Endodermal cell (in vitro differentiated cells): ENCODE measurements at regions not wholly inside any gene's neighbourhood (a gene's known extent, or its start where the extent isn't known, plus 50 kb on each side); places are given as distances from the start of the nearest gene placed in this dataset.

Experiments
- DNase-seq: peaks from one replicate; pipeline ENCODE4 v3.0.0-alpha.2; 2017
- H3K27ac ChIP-seq: 2 replicates; pipeline ENCODE4 v1.5.1; 2013; ENCODE audit warnings: mild to moderate bottlenecking, low read depth, low read length, moderate library complexity
- H3K27me3 ChIP-seq: 2 replicates; pipeline ENCODE4 v1.6.1; 2013; ENCODE audit warnings: mild to moderate bottlenecking, low read length, moderate library complexity; ENCODE audit not compliant: insufficient read depth, control insufficient read depth, poor library complexity, severe bottlenecking
- H3K36me3 ChIP-seq: 2 replicates; pipeline ENCODE4 v1.7.0; 2013; ENCODE audit warnings: mild to moderate bottlenecking, low read length, moderate library complexity; ENCODE audit not compliant: control insufficient read depth, insufficient read depth
- H3K4me1 ChIP-seq: one replicate; pipeline ENCODE4 v1.7.0; 2013; ENCODE audit warnings: low read length; ENCODE audit not compliant: control insufficient read depth, insufficient read depth
- H3K4me3 ChIP-seq: 2 replicates; pipeline ENCODE4 v1.5.1; 2013; ENCODE audit warnings: mild to moderate bottlenecking, low read length, moderate library complexity
- H3K9ac ChIP-seq: 2 replicates; pipeline ENCODE4 v1.6.1; 2013; ENCODE audit warnings: mild to moderate bottlenecking, low read length, moderate library complexity; ENCODE audit not compliant: poor library complexity, severe bottlenecking; ENCODE audit errors: extremely low read depth
- H3K9me3 ChIP-seq: 2 replicates; pipeline ENCODE4 v1.6.1; 2013; ENCODE audit warnings: mild to moderate bottlenecking, low read length, moderate library complexity; ENCODE audit not compliant: control insufficient read depth
- H3K27ac Mint-ChIP-seq: 2 replicates; pipeline ENCODE4 v1.8.0; 2020; ENCODE audit warnings: mixed read lengths
- H3K27me3 Mint-ChIP-seq: 2 replicates; pipeline ENCODE4 v1.8.0; 2021; ENCODE audit warnings: mild to moderate bottlenecking, mixed read lengths; ENCODE audit not compliant: insufficient read depth
- H3K36me3 Mint-ChIP-seq: 2 replicates; pipeline ENCODE4 v1.8.0; 2020; ENCODE audit warnings: low read depth, mixed read lengths
- H3K4me1 Mint-ChIP-seq: 2 replicates; pipeline ENCODE4 v1.8.0; 2020; ENCODE audit warnings: mixed read lengths
- H3K4me3 Mint-ChIP-seq: 2 replicates; pipeline ENCODE4 v1.8.0; 2020; ENCODE audit warnings: mild to moderate bottlenecking, moderate library complexity, mixed read lengths
- H3K9me3 Mint-ChIP-seq: 2 replicates; pipeline ENCODE4 v1.8.0; 2020; ENCODE audit warnings: mild to moderate bottlenecking, mixed read lengths
- WGBS, 2 experiments: methylation state at CpG; one replicate each; pipeline versions ENCODE4 v1.1.5 to v1.1.7; 2013; ENCODE audit warnings: missing lambda C conversion rate in 2 of 2, mixed read lengths in 1 of 2; ENCODE audit not compliant: insufficient coverage in 1 of 2, insufficient read length in 1 of 2; 5-methylcytosine and 5-hydroxymethylcytosine counted together
- TF ChIP-seq, protein P1 (sequence below): fragments of 200-600 bp; sonication (generic); conservative IDR thresholded peaks from 2 replicates; pipeline ENCODE4 v1.5.0; 2021; ENCODE audit warnings: antibody characterized with exemption, mild to moderate bottlenecking

DNA sequence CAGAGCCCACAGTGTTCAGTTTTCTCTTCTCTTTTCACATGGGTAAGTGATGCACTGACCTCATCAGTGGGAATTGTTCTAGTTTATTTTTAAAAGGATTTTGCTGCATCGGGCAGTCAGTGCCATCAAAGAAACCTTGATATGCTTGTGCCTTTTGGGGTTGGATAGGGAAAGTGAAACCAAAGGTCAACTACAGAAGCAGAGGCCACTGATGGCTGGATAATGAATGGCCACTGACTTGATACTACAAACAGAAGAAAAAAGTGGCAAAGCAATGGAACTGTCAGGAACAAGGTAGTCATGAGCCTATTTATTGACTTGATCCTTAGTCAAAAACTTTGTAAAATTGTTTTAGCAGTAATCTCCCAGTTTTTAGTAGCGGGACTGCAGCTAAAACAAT is 636.3 kb upstream of the ZEB2 start:
- H3K4me3 Mint-ChIP-seq, result no peak overlapping the region
- H3K4me1 Mint-ChIP-seq, result peaks cover 5% of the 10 kb centered on the region
- H3K4me3 ChIP-seq, result no peak overlapping the region
- H3K9me3 ChIP-seq, result peaks cover 4% of the 10 kb centered on the region
- no peaks in the 10 kb centered on the region for H3K9me3 Mint-ChIP-seq
- no peaks in the 10 kb centered on the region for H3K36me3 ChIP-seq
- TF ChIP-seq, protein P1, sequence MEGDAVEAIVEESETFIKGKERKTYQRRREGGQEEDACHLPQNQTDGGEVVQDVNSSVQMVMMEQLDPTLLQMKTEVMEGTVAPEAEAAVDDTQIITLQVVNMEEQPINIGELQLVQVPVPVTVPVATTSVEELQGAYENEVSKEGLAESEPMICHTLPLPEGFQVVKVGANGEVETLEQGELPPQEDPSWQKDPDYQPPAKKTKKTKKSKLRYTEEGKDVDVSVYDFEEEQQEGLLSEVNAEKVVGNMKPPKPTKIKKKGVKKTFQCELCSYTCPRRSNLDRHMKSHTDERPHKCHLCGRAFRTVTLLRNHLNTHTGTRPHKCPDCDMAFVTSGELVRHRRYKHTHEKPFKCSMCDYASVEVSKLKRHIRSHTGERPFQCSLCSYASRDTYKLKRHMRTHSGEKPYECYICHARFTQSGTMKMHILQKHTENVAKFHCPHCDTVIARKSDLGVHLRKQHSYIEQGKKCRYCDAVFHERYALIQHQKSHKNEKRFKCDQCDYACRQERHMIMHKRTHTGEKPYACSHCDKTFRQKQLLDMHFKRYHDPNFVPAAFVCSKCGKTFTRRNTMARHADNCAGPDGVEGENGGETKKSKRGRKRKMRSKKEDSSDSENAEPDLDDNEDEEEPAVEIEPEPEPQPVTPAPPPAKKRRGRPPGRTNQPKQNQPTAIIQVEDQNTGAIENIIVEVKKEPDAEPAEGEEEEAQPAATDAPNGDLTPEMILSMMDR, result no peak
- H3K27ac ChIP-seq, result no peak overlapping the region
- no peaks in the 10 kb centered on the region for H3K27me3 ChIP-seq
- H3K36me3 Mint-ChIP-seq, result no peaks in the 10 kb centered on the region
- H3K4me1 ChIP-seq, result no peaks in the 10 kb centered on the region
- DNase-seq, result no peak
- no peak overlapping the region for H3K9ac ChIP-seq
- WGBS, 2 experiments, result 94 to 100% methylated on average over 2 of the region's 2 CpGs
- no peak overlapping the region for H3K27ac Mint-ChIP-seq
- H3K27me3 Mint-ChIP-seq, result no peaks in the 10 kb centered on the region

DNA sequence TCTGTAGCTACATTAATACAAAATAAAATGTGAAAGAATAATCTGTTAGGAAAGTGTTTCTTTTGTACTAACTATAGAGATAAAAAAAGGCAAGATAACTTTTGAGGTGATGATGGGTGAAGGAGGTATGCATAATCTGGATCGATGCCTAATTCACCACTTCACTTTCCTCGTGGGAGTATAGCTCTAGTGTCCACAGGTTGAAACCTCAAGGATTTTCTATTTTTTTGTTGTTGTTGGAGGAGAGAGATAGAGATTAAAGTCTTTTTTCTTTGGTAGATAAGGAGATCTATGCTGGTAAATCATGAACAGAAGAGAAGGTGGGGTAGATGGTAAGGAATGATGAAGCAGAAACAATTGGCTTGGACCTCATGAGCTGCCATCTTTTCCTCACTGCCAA is 635.3 kb upstream of the ZEB2 start:
- no peaks in the 10 kb centered on the region for H3K27me3 Mint-ChIP-seq
- peaks cover 5% of the 10 kb centered on the region for H3K4me1 Mint-ChIP-seq
- H3K36me3 Mint-ChIP-seq, result no peaks in the 10 kb centered on the region
- Histone ChIP-seq H3K4me1 (no peaks in the 10 kb centered on the region), H3K27me3 (no peaks in the 10 kb centered on the region), H3K9me3 (peaks cover 4% of the 10 kb centered on the region), H3K9ac (no peak overlapping the region), H3K4me3 (no peak overlapping the region), H3K27ac (no peak overlapping the region), H3K36me3 (no peaks in the 10 kb centered on the region)
- WGBS, 2 experiments, result 92 to 100% methylated on average over 1 to 2 of the region's 2 CpGs
- H3K9me3 Mint-ChIP-seq, result no peaks in the 10 kb centered on the region
- TF ChIP-seq, protein P1, result no peak
- H3K27ac Mint-ChIP-seq, result no peak overlapping the region
- no peak for DNase-seq
- H3K4me3 Mint-ChIP-seq, result no peak overlapping the region

DNA sequence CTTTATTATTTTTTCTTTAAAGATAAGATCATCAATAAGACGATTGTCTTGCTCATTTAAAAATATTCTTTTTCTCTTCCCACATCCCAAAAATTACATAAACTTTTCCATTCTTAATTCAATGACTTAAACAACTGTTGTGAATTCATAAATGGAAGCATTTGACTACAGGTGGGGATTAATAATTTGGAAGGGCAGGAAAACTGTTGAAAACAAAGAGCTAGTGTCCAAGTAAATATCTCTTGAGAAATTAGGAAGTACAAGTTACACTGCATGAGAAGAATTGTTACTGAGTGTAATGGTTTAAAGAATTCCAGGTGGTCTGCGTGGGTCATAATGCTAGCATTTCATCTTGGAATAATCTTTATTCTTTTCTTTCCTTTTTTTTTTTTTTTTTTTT is 634.8 kb upstream of the ZEB2 start:
- H3K27ac Mint-ChIP-seq, result no peak overlapping the region
- Histone ChIP-seq H3K4me3 (no peak overlapping the region), H3K27ac (no peak overlapping the region), H3K4me1 (no peaks in the 10 kb centered on the region), H3K9me3 (peaks cover 4% of the 10 kb centered on the region), H3K9ac (no peak overlapping the region), H3K36me3 (no peaks in the 10 kb centered on the region), H3K27me3 (no peaks in the 10 kb centered on the region)
- TF ChIP-seq, protein P1, result no peak
- DNase-seq, result no peak
- H3K36me3 Mint-ChIP-seq, result no peaks in the 10 kb centered on the region
- H3K4me3 Mint-ChIP-seq, result no peak overlapping the region
- 89% methylated on average over 1 of the region's 2 CpGs; no CpG with 5 or more reads in 1 of the 2 experiments for WGBS, 2 experiments
- H3K9me3 Mint-ChIP-seq, result no peaks in the 10 kb centered on the region
- no peaks in the 10 kb centered on the region for H3K27me3 Mint-ChIP-seq
- peaks cover 2% of the 10 kb centered on the region for H3K4me1 Mint-ChIP-seq
